GM12891 (cell line): ENCODE measurements at regions not wholly inside any gene's neighbourhood (a gene's known extent, or its start where the extent isn't known, plus 50 kb on each side); places are given as distances from the start of the nearest gene placed in this dataset.

Source experiments
- POLR2A ChIP-seq: IDR thresholded peaks from 2 replicates; pipeline ENCODE4 v1.6.1; 2011; ENCODE audit warnings: low read depth, low read length, control low read depth
- POLR2AphosphoS5 ChIP-seq: IDR thresholded peaks from 2 replicates; pipeline ENCODE4 v1.6.1; 2011; ENCODE audit warnings: low read depth, low read length, control low read depth
- SPI1 ChIP-seq: IDR thresholded peaks from 2 replicates; pipeline ENCODE4 v1.6.1; 2011; ENCODE audit warnings: low read depth, low read length, control low read depth
- TAF1 ChIP-seq: IDR thresholded peaks from 2 replicates; pipeline ENCODE4 v1.6.1; 2011; ENCODE audit warnings: low read depth, low read length, control low read depth

- TF ChIP-seq POLR2A (no peak), TAF1 (no peak), SPI1 (no peak), POLR2AphosphoS5 (no peak)
These were observed 107.1 kb upstream of the TSC22D2 start for GRCh38 chr3:150300852-150301517.
